ENCODE measurements at regions not wholly inside any gene's neighbourhood (a gene's known extent, or its start where the extent isn't known, plus 50 kb on each side); places are given as distances from the start of the nearest gene placed in this dataset.

GRCh38 chr6:119965900-119966299 lies 616.3 kb upstream of the MAN1A1 start:
- in situ Hi-C loops (cut with MboI; ENCODE audit: low pct_unique_long_range_greater_than_20kb, low sequenced_read_pairs, unreplicated experiment), result loop anchor here (25.0 kb wide), 1 partner anchor 629 kb away; the partner anchor contains the start of gene MAN1A1
- no peak for TF ChIP-seq CTCF (IDR thresholded peaks at IDR 0.05; ENCODE audit: extremely low read depth, insufficient read depth, missing control alignments)
- DNase-seq (ENCODE audit: low spot score), result no peak

GRCh38 chr6:119965008-119965407 lies 615.4 kb upstream of the MAN1A1 start:
- TF ChIP-seq CTCF (IDR thresholded peaks at IDR 0.05; ENCODE audit: extremely low read depth, insufficient read depth, missing control alignments), result no peak
- in situ Hi-C loops (cut with MboI; ENCODE audit: low pct_unique_long_range_greater_than_20kb, low sequenced_read_pairs, unreplicated experiment), result loop anchor here (25.0 kb wide), 1 partner anchor 628 kb away; the partner anchor contains the start of gene MAN1A1
- no peak for DNase-seq (ENCODE audit: low spot score)

- TF ChIP-seq CTCF (IDR thresholded peaks at IDR 0.05; ENCODE audit: extremely low read depth, insufficient read depth, missing control alignments), result no peak
- in situ Hi-C loops (cut with MboI; ENCODE audit: low pct_unique_long_range_greater_than_20kb, low sequenced_read_pairs, unreplicated experiment), result loop anchor here (25.0 kb wide), 1 partner anchor 625 kb away; the partner anchor contains the start of gene MAN1A1
These were observed 612.9 kb upstream of the MAN1A1 start for GRCh38 chr6:119962505-119962904.

GRCh38 chr6:119961450-119961849 lies 611.9 kb upstream of the MAN1A1 start:
- in situ Hi-C loops (cut with MboI; ENCODE audit: low pct_unique_long_range_greater_than_20kb, low sequenced_read_pairs, unreplicated experiment), result loop anchor here (25.0 kb wide), 1 partner anchor 624 kb away; the partner anchor contains the start of gene MAN1A1
- no peak for DNase-seq (ENCODE audit: low spot score)
- no peak for TF ChIP-seq CTCF (IDR thresholded peaks at IDR 0.05; ENCODE audit: extremely low read depth, insufficient read depth, missing control alignments)

More at GRCh38 chr6:119962505-119962904, 612.9 kb upstream of the MAN1A1 start:
- DNase-seq (ENCODE audit: low spot score), result no peak

- in situ Hi-C loops (cut with MboI; ENCODE audit: low pct_unique_long_range_greater_than_20kb, low sequenced_read_pairs, unreplicated experiment), result loop anchor here (25.0 kb wide), 1 partner anchor 623 kb away; the partner anchor contains the start of gene MAN1A1
- TF ChIP-seq CTCF (IDR thresholded peaks at IDR 0.05; ENCODE audit: extremely low read depth, insufficient read depth, missing control alignments), result no peak
- DNase-seq (ENCODE audit: low spot score), result no peak
These were observed 610.9 kb upstream of the MAN1A1 start for GRCh38 chr6:119960456-119960855.

GRCh38 chr6:119960036-119960435 lies 610.5 kb upstream of the MAN1A1 start:
- no peak for DNase-seq (ENCODE audit: low spot score)
- in situ Hi-C loops (cut with MboI; ENCODE audit: low pct_unique_long_range_greater_than_20kb, low sequenced_read_pairs, unreplicated experiment), result loop anchor here (25.0 kb wide), 1 partner anchor 623 kb away; the partner anchor contains the start of gene MAN1A1
- TF ChIP-seq CTCF (IDR thresholded peaks at IDR 0.05; ENCODE audit: extremely low read depth, insufficient read depth, missing control alignments), result no peak

Data from GM13977 (cell line).